HCT116 (cell line): ENCODE measurements at regions not wholly inside any gene's neighbourhood (a gene's known extent, or its start where the extent isn't known, plus 50 kb on each side); places are given as distances from the start of the nearest gene placed in this dataset.

Source experiments
- ATAC-seq: fragments of 200-7000 bp; cut with Tn5 transposase; 2 replicates; pipeline ENCODE4 v1.9.1; 2020; ENCODE audit warnings: mild to moderate bottlenecking, moderate library complexity
- BruUV-seq: library from RNA; stranded (reverse); fragments of 400-500 nt; replicated peaks from 2 replicates; lab custom pipeline; 2021; lab: Mats Ljungman, UMichigan
- CTCF ChIA-PET: fragments of 300-600 bp; sonication (Branson Sonifier 250); formaldehyde crosslinking; loops from one replicate; lab custom pipeline; 2021; ENCODE audit warnings: antibody characterized with exemption; lab: Charles Lee
- POLR2A ChIA-PET: fragments of 300-600, 350-600 bp; sonication (Branson Sonifier 250); formaldehyde crosslinking; loops from one replicate; lab custom pipeline; 2021; ENCODE audit warnings: antibody characterized with exemption; lab: Charles Lee
- RAD21 ChIA-PET, 2 experiments: fragments of 300-600 bp; sonication (Branson Sonifier 250); formaldehyde crosslinking; loops; one replicate each; lab custom pipeline; 2023; ENCODE audit warnings: low total read pairs in 2 of 2; ENCODE audit not compliant: uncharacterized antibody in 2 of 2, unreplicated experiment in 2 of 2, low non-redundant PET in 1 of 2; lab: Charles Lee
- DNase-seq: peaks from one replicate; pipeline ENCODE4 v3.0.0-alpha.2; 2010; ENCODE audit warnings: low read depth, low spot score
- H2AFZ ChIP-seq: fragments of 200-600 bp; shearing (Covaris generic), sonication (generic); 2 replicates; pipeline ENCODE4 v1.6.1; 2017; ENCODE audit warnings: low read depth, mixed run types, mixed read lengths, antibody characterized with exemption, low read length; ENCODE audit not compliant: poor library complexity, severe bottlenecking
- H3K27ac ChIP-seq: 2 replicates; pipeline ENCODE4 v1.5.1; 2012; ENCODE audit warnings: low read depth, low read length
- H3K27me3 ChIP-seq: fragments of 200-600 bp; sonication (generic); 2 replicates; pipeline ENCODE4 v1.6.1; 2016; ENCODE audit warnings: mixed run types, low read length, mixed read lengths; ENCODE audit not compliant: insufficient read depth
- H3K36me3 ChIP-seq, 2 experiments: fragments of 200-500 bp in 1 of 2; fragments of 200-600 bp in 1 of 2; sonication (Bioruptor generic) in 1 of 2; sonication (generic) in 1 of 2; 2 replicates each; pipeline versions ENCODE4 v1.5.1 to v1.6.1; 2014 to 2016; ENCODE audit warnings: low read length in 2 of 2, inconsistent platforms in 1 of 2, mixed read lengths in 1 of 2, mixed run types in 1 of 2; ENCODE audit not compliant: insufficient read depth in 2 of 2, control insufficient read depth in 1 of 2
- H3K4me1 ChIP-seq, 2 experiments: fragments of 200-600 bp in 1 of 2; sonication (generic) in 1 of 2; 2 replicates each; pipeline versions ENCODE4 v1.5.1 to v1.6.1; 2012 to 2017; ENCODE audit warnings: low read length in 2 of 2, inconsistent platforms in 1 of 2, mild to moderate bottlenecking in 1 of 2, mixed read lengths in 1 of 2, mixed run types in 1 of 2, moderate library complexity in 1 of 2; ENCODE audit not compliant: insufficient read depth in 2 of 2, control insufficient read depth in 1 of 2
- H3K4me2 ChIP-seq: fragments of 200-600 bp; sonication (generic); 2 replicates; pipeline ENCODE4 v1.6.1; 2017; ENCODE audit warnings: mixed run types, low read length, mixed read lengths
- H3K4me3 ChIP-seq, 2 experiments: fragments of 200-600 bp in 1 of 2; sonication (generic) in 1 of 2; replicated peaks in 1 of 2; 2 replicates each; pipeline ENCODE4 v1.5.1; 2011 to 2016; ENCODE audit warnings: low read length in 2 of 2, control low read depth in 1 of 2, low read depth in 1 of 2, mild to moderate bottlenecking in 1 of 2, mixed read lengths in 1 of 2, mixed run types in 1 of 2
- H3K79me2 ChIP-seq: fragments of 200-600 bp; sonication (generic); 2 replicates; pipeline ENCODE4 v1.6.1; 2017; ENCODE audit warnings: mild to moderate bottlenecking, mixed run types, low read length, moderate library complexity, mixed read lengths; ENCODE audit not compliant: insufficient read depth
- H3K9ac ChIP-seq: fragments of 200-600 bp; sonication (generic); 2 replicates; pipeline ENCODE4 v1.6.1; 2016; ENCODE audit warnings: low read length, mixed read lengths
- H3K9me2 ChIP-seq: fragments of 200-600 bp; sonication (generic), shearing (Covaris generic); 2 replicates; pipeline ENCODE4 v1.6.1; 2017; ENCODE audit warnings: mixed run types, mild to moderate bottlenecking, moderate library complexity; ENCODE audit not compliant: insufficient read depth
- H3K9me3 ChIP-seq, 2 experiments: fragments of 200-500 bp in 1 of 2; fragments of 200-600 bp in 1 of 2; sonication (Bioruptor generic) in 1 of 2; sonication (generic) in 1 of 2; 2 replicates each; pipeline ENCODE4 v1.6.1; 2014 to 2017; ENCODE audit warnings: low read length in 2 of 2, mixed read lengths in 2 of 2, inconsistent platforms in 1 of 2, low read depth in 1 of 2, mild to moderate bottlenecking in 1 of 2, mixed run types in 1 of 2, moderate library complexity in 1 of 2; ENCODE audit not compliant: control insufficient read depth in 1 of 2, insufficient read depth in 1 of 2
- H4K20me1 ChIP-seq: fragments of 200-600 bp; sonication (generic), shearing (Covaris generic); 2 replicates; pipeline ENCODE4 v1.6.1; 2017; ENCODE audit warnings: mixed run types, mild to moderate bottlenecking, moderate library complexity; ENCODE audit not compliant: insufficient read depth
- CBX3 ChIP-seq: IDR thresholded peaks from 2 replicates; pipeline ENCODE4 v1.6.1; 2012; ENCODE audit warnings: low read depth
- FOSL1 ChIP-seq: IDR thresholded peaks from 2 replicates; pipeline ENCODE4 v1.6.1; 2012; ENCODE audit warnings: low read depth
- REST ChIP-seq: IDR thresholded peaks from 2 replicates; pipeline ENCODE4 v1.6.1; 2012; ENCODE audit warnings: low read depth
- ZBTB33 ChIP-seq: IDR thresholded peaks from 2 replicates; pipeline ENCODE4 v1.6.1; 2011; ENCODE audit warnings: mild to moderate bottlenecking, low read length, moderate library complexity; ENCODE audit not compliant: insufficient replicate concordance; ENCODE audit errors: extremely low read depth
- intact Hi-C: fragments of 100-400 bp; cut with micrococcal nuclease; formaldehyde crosslinking; loops from 2 replicates; pipeline ENCODE4 v1.10.0; 2022

- H3K4me1 ChIP-seq, result no peaks in the 10 kb centered on the region
- H2AFZ ChIP-seq, result no peak overlapping the region
- H3K27me3 ChIP-seq, result no peaks in the 10 kb centered on the region
- no peaks in the 10 kb centered on the region for H3K36me3 ChIP-seq
- ChIA-PET CTCF (no interaction called here), POLR2A (no interaction called here), RAD21 (no interaction called here)
- H3K4me3 ChIP-seq, result no peak overlapping the region
- H3K9ac ChIP-seq, result no peak overlapping the region
- ATAC-seq (no peak), DNase-seq (no peak)
- TF ChIP-seq CBX3 (no peak), REST (no peak), ZBTB33 (no peak), FOSL1 (no peak)
- no peaks in the 10 kb centered on the region for H4K20me1 ChIP-seq
- H3K9me3 ChIP-seq, result no peaks in the 10 kb centered on the region
- no TSS peak for BruUV-seq
- H3K4me2 ChIP-seq, result no peak overlapping the region
- H3K9me2 ChIP-seq, result no peaks in the 10 kb centered on the region
- H3K27ac ChIP-seq, result no peak overlapping the region
- H3K79me2 ChIP-seq, result no peaks in the 10 kb centered on the region
- intact Hi-C loops, result no loop called here
These were observed 163.0 kb upstream of the IRS2 start for GRCh38 chr13:109949397-109949796.
